ENCODE measurements at regions not wholly inside any gene's neighbourhood (a gene's known extent, or its start where the extent isn't known, plus 50 kb on each side); places are given as distances from the start of the nearest gene placed in this dataset.

- TF ChIP-seq, protein P1, sequence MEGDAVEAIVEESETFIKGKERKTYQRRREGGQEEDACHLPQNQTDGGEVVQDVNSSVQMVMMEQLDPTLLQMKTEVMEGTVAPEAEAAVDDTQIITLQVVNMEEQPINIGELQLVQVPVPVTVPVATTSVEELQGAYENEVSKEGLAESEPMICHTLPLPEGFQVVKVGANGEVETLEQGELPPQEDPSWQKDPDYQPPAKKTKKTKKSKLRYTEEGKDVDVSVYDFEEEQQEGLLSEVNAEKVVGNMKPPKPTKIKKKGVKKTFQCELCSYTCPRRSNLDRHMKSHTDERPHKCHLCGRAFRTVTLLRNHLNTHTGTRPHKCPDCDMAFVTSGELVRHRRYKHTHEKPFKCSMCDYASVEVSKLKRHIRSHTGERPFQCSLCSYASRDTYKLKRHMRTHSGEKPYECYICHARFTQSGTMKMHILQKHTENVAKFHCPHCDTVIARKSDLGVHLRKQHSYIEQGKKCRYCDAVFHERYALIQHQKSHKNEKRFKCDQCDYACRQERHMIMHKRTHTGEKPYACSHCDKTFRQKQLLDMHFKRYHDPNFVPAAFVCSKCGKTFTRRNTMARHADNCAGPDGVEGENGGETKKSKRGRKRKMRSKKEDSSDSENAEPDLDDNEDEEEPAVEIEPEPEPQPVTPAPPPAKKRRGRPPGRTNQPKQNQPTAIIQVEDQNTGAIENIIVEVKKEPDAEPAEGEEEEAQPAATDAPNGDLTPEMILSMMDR (IDR thresholded peaks at IDR 0.05): no peak
- TF ChIP-seq POLR2A (IDR thresholded peaks at IDR 0.05): no peak
These were observed 236.1 kb upstream of the CDH12 start for GRCh38 chr5:23089286-23089685.

Data from body of pancreas (tissue), 4 donors.